ENCODE measurements at regions not wholly inside any gene's neighbourhood (a gene's known extent, or its start where the extent isn't known, plus 50 kb on each side); places are given as distances from the start of the nearest gene placed in this dataset.

GRCh38 chr16:6177616-6178180 lies 1080.1 kb upstream of the EEF2KMT start:
- DNase-seq = no peak
- in situ Hi-C loops (cut with MboI; ENCODE audit: low pct_unique_long_range_greater_than_20kb, low sequenced_read_pairs) = no loop called here

DNA sequence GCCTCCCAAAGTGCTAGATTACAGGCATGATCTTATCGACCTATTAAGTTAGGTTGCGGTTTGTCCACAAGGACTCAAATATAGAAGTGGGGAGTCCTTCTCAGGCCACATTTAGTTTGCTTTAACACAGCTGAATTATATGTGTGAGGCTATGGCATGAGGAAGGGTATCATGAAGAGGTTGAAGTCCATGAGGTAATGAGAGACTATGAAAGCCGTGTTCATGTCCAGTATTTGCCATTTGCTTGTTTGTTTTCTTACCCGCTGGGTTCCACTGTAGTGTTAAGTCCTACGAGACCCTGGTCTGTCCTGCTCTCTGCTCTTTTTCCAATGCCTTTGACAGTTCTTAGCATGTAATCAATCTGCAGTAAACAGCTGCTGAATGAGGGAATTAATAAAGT lies 1072.4 kb upstream of the EEF2KMT start:
- in situ Hi-C loops (cut with MboI; ENCODE audit: low pct_unique_long_range_greater_than_20kb, low sequenced_read_pairs) = no loop called here
- no peak for DNase-seq

- in situ Hi-C loops (cut with MboI; ENCODE audit: low pct_unique_long_range_greater_than_20kb, low sequenced_read_pairs) = no loop called here
- DNase-seq = no peak
Observed at GRCh38 chr16:6165330-6165979, 1067.9 kb upstream of the EEF2KMT start.

DNA sequence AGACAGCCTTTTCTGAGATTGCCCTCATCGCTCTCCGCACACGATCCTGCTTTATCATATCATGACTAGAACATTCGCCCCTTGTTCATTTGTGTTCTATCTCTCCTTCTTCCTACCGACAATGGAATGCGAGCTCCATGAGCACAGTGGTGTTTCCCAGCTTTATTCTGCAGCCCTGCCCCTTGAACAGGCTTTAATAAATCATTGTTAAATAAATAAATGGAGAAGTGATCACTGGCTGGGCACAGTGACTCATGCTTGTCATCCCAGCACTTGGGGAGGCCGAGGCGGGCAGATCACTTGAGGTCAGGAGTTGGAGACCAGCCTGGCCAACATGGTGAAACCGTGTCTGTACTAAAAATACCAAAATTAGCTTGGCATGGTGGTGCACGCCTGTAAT lies 1063.3 kb upstream of the EEF2KMT start:
- in situ Hi-C loops (cut with MboI; ENCODE audit: low pct_unique_long_range_greater_than_20kb, low sequenced_read_pairs) = no loop called here
- no peak for DNase-seq

DNA sequence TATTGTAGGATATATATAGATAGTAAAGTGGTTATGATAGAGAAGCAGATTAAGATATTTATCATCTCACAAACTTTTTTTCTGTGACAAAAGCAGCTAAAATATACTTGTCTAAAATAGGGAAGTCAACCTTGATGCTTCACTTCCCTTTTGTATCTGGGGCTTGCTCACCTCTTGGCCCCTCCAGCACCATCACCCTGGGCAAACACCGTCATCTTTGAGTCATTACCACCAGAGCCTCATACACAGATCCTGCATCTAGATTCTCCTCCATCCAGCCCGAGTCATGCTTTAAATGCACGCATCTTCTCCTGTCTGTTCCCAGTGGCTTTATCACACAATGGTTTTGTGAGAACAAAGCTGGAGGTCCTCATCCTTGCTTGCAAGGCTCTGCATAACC lies 1062.7 kb upstream of the EEF2KMT start:
- no peak for DNase-seq
- in situ Hi-C loops (cut with MboI; ENCODE audit: low pct_unique_long_range_greater_than_20kb, low sequenced_read_pairs) = no loop called here

GRCh38 chr16:6157806-6158205 lies 1060.2 kb upstream of the EEF2KMT start:
- in situ Hi-C loops (cut with MboI; ENCODE audit: low pct_unique_long_range_greater_than_20kb, low sequenced_read_pairs) = no loop called here

GRCh38 chr16:6155271-6155670 lies 1057.7 kb upstream of the EEF2KMT start:
- in situ Hi-C loops (cut with MboI; ENCODE audit: low pct_unique_long_range_greater_than_20kb, low sequenced_read_pairs) = no loop called here
- no peak for DNase-seq

More at GRCh38 chr16:6157806-6158205, 1060.2 kb upstream of the EEF2KMT start:
- no peak for DNase-seq

DNA sequence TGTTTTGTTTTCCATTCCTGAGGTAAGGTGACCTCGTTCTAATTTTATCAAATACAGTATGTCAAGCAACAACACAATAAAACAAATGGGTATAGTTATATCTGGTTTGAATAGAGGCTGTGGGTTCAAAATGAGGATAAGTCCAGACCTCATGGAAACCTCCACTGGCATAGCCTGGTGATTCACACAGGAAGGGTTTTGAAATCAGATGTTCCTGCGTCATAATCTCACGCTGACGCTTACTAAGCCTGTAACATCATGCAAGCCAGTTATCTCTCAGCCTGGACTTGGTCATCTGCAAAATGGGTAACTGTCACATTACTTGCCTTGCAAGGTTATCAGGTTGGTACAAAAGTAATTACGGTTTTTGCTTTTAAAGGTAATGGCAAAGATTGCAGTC lies 1056.3 kb upstream of the EEF2KMT start:
- in situ Hi-C loops (cut with MboI; ENCODE audit: low pct_unique_long_range_greater_than_20kb, low sequenced_read_pairs) = no loop called here
- DNase-seq = no peak

DNA sequence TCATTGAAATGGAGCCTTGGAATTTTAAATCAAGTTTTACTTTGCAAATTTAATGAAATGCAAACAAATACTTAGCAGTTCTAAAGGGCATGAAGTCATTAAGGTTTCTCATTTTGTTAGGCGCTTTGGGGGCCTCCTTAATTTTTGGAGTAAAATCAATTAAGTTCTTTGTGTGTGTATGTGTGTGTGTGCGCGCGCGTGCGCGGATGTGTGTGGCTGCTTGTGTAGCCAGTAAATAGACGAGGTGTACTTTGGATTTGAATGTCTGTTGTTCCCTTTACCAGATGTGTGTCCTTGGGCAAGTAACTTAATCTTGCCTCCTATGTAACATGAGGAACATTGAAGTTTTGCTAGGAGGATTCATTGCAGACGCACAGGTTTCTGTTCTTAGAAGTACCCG lies 1051.4 kb upstream of the EEF2KMT start:
- in situ Hi-C loops (cut with MboI; ENCODE audit: low pct_unique_long_range_greater_than_20kb, low sequenced_read_pairs) = no loop called here
- no peak for DNase-seq

DNA sequence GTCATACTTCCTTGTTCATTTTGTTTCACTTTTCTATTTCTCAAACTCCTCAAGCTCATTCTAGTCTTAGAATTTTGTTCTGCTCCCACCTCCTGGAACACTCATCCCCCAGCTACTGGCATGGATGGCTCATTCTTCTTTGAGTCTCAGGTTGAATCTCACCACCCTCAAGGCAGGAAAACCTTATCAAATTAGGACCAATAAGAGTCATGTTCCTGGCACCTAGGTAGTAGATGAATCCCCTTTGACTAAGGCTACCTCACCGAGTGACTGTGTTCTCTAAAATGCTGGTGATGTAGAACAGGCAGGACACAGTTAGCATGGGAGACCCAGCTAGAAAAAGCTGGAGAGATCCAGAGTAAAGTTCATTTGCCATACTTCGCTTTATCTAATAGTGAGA lies 1050.8 kb upstream of the EEF2KMT start:
- no peak for DNase-seq
- in situ Hi-C loops (cut with MboI; ENCODE audit: low pct_unique_long_range_greater_than_20kb, low sequenced_read_pairs) = no loop called here

GRCh38 chr16:6146874-6147425 lies 1049.4 kb upstream of the EEF2KMT start:
- in situ Hi-C loops (cut with MboI; ENCODE audit: low pct_unique_long_range_greater_than_20kb, low sequenced_read_pairs) = no loop called here
- DNase-seq = no peak

DNA sequence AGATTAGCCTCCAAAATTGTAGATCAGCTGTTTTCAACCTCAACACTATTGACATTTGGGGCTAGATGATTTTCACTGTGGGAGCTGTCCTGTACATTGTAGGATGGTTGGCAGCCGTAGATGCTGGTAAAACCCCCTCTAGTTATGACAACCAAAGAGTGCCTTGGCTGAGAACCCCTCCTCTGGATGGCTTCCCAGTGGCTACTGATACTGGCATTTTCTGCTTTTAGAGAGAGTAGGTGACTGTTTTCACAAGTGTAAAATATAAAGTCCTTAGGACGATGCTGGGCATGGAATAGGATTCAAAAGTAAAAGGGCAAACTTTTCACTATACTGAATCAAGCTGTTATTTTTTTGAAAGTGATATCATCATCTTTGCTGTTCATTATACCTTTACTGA lies 1048.8 kb upstream of the EEF2KMT start:
- no peak for DNase-seq
- in situ Hi-C loops (cut with MboI; ENCODE audit: low pct_unique_long_range_greater_than_20kb, low sequenced_read_pairs) = no loop called here

- in situ Hi-C loops (cut with MboI; ENCODE audit: low pct_unique_long_range_greater_than_20kb, low sequenced_read_pairs) = no loop called here
- DNase-seq = no peak
Observed at GRCh38 chr16:6144463-6144862, 1046.9 kb upstream of the EEF2KMT start.

DNA sequence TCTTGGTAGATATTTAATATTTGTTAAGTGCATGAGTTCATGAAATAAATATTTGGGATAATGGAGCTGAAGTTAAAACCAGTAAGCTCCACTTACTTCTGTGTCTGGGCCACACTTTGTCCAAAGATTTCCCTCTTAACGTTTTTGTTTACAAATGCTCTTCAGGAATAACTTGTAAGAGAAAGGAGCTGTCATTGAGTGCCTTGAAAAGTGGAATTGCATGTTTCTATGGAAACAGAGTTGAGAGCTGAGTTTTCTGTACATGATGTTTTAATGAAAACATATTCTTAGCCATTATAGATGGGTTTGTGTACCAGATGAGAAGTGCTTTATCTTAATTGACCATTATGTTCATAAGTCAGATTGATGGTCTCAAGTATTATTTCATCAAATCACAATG lies 1045.4 kb upstream of the EEF2KMT start:
- in situ Hi-C loops (cut with MboI; ENCODE audit: low pct_unique_long_range_greater_than_20kb, low sequenced_read_pairs) = no loop called here
- DNase-seq = no peak

DNA sequence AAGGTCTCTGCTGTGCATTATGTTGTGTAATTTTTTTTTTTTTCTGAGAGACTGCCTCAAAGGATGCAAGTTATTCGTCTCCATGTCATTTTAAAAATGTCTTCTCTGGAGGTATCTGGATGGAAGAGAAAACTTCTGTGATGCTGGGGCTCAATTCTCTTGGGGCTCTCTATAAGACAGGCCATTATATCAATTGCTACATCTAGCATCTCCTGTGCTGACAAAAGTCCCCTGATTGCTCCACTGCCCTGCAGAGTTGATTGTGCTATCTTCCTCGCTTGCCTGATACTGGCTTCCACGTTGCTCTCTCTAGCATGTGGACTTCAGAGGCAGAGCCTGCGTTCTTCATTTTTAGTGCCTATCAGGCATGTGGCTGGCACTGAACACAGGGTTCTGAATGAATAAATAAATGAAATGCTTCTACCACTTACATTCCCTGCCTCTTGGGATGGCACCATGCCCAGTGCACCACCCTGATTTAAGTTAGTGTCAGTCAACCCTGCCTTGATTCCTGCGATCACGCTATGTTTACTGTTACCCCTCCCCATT lies 1035.5 kb upstream of the EEF2KMT start:
- in situ Hi-C loops (cut with MboI; ENCODE audit: low pct_unique_long_range_greater_than_20kb, low sequenced_read_pairs) = no loop called here
- no peak for DNase-seq

DNA sequence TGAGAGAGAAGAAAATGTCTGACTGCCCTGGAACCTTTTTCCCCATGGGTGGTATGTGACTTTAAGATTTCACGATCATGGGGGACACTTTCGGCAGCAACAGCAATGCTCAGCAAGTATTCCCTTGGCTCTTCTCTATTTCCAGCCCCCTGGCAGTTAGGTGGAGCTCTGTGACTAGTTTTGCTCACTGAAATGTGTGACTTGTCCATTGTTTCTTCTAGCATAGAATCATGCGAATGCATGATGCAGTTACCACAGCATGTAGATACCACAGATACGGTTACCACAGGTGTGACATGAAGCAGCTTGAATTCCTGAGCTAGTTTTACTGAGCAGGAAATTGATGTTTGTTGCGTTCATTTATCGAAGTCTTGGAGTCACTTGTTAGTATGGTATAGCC lies 1034.5 kb upstream of the EEF2KMT start:
- in situ Hi-C loops (cut with MboI; ENCODE audit: low pct_unique_long_range_greater_than_20kb, low sequenced_read_pairs) = no loop called here
- no peak for DNase-seq

GRCh38 chr16:6131526-6132050 lies 1034.0 kb upstream of the EEF2KMT start:
- no peak for DNase-seq
- in situ Hi-C loops (cut with MboI; ENCODE audit: low pct_unique_long_range_greater_than_20kb, low sequenced_read_pairs) = no loop called here

DNA sequence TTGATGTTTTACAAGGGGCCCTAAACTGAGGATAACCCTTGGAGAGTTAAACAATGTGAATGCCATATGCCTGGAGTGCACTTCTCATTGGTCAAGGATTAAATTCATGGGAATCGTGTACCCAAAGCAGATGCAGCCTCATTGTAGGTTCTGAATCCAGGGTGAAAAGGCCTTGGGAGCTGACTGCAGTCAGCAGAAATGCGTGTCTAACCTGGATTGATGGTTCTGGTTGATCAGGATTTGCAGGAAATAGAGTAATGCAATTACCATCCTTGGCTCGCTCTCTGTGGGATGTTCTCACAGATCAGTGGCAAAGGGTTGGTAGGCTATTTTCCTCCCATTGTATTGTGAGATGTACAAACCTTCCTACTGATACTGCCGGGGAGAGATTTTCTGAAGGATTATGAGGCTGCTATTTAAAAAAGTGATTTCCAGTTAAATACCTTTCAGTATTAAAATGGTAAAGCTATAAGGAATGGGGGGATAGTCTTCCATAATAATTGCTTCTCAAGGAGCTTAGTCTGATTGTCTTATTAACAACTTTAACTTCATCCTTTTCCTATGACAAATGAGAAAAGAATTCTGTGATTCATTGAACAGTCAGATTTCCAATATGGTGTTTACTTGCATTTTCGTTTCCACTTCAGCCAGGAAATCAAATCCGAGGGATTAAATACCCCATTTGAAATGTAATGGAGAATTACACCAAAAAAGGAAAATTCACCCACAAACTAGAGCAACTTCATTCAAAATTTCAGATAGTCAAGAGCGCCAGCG lies 1028.1 kb upstream of the EEF2KMT start:
- in situ Hi-C loops (cut with MboI; ENCODE audit: low pct_unique_long_range_greater_than_20kb, low sequenced_read_pairs) = no loop called here
- no peak for DNase-seq

DNA sequence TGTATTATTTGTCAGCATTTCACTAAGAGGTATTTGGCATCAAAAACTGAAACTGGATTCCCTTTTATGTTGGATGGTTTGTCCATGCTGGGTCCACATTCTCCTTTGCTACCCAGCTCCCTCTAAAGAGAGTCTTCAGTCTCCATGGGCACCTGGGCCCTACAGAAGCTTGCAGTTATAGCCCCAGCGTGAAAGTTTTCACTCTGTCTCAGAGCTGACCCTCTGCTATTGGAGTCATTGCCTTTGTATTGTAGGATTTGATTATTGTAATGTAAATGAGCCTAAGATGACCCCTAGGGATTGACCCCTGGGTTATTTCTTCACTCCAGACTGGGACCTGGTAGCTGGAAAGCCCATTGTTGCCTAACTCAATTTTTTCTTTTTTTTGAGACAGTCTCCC lies 1026.5 kb upstream of the EEF2KMT start:
- in situ Hi-C loops (cut with MboI; ENCODE audit: low pct_unique_long_range_greater_than_20kb, low sequenced_read_pairs) = no loop called here
- no peak for DNase-seq

DNA sequence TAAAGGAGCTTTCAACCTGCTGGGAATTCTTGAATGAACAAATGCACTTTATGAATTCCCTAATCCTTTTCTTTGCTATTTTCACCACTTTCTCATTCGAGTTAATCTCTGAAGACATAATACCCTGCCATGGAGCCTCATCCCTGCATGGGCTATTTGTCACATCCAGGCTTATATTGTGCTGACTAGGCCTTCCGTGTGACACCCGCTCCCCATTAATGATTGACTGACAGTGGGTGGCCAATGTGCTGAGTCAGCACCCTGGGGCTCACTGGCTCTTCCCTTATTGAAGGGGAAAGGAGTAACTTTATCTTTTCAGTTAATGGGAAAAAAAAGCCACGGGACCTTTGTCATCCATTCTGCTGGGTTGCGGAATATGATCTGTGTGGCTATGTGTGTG lies 1024.8 kb upstream of the EEF2KMT start:
- in situ Hi-C loops (cut with MboI; ENCODE audit: low pct_unique_long_range_greater_than_20kb, low sequenced_read_pairs) = no loop called here
- DNase-seq = no peak

All from KBM-7 (cell line).